WTC11 (cell line): ENCODE measurements at regions not wholly inside any gene's neighbourhood (a gene's known extent, or its start where the extent isn't known, plus 50 kb on each side); places are given as distances from the start of the nearest gene placed in this dataset.

Source experiments
- ATAC-seq: fragments of 200-7000 bp; cut with Tn5 transposase; 2 replicates; pipeline ENCODE4 v1.10.0; 2021; ENCODE audit warnings: mild to moderate bottlenecking, moderate library complexity
- CTCF ChIA-PET: fragments of 300-600 bp; sonication (Branson Sonifier 250); formaldehyde crosslinking; loops from one replicate; lab custom pipeline; 2021; ENCODE audit warnings: antibody characterized with exemption; lab: Charles Lee
- POLR2A ChIA-PET: fragments of 350-600 bp; sonication (Branson Sonifier 250); formaldehyde crosslinking; loops from one replicate; lab custom pipeline; 2021; ENCODE audit warnings: antibody characterized with exemption; lab: Charles Lee
- DNase-seq: peaks from one replicate; pipeline ENCODE4 v3.0.0; 2021; ENCODE audit warnings: low spot score
- H3K27ac Mint-ChIP-seq: 2 replicates; pipeline ENCODE4 v1.8.0; 2021; ENCODE audit warnings: mixed read lengths
- H3K27me3 Mint-ChIP-seq: 2 replicates; pipeline ENCODE4 v1.8.0; 2021; ENCODE audit warnings: low read depth, mild to moderate bottlenecking, moderate library complexity, mixed read lengths
- H3K36me3 Mint-ChIP-seq: 2 replicates; pipeline ENCODE4 v1.8.0; 2021; ENCODE audit warnings: mixed read lengths
- H3K4me1 Mint-ChIP-seq: 2 replicates; pipeline ENCODE4 v1.8.0; 2022; ENCODE audit warnings: mixed read lengths
- H3K4me3 Mint-ChIP-seq: 2 replicates; pipeline ENCODE4 v1.8.0; 2021; ENCODE audit warnings: mild to moderate bottlenecking, moderate library complexity, mixed read lengths
- H3K9me3 Mint-ChIP-seq: 2 replicates; pipeline ENCODE4 v1.8.0; 2021; ENCODE audit warnings: mixed read lengths
- CREM ChIP-seq: sonication (generic); formaldehyde crosslinking; IDR thresholded peaks from 2 replicates; pipeline ENCODE4 v1.8.1; 2022; ENCODE audit warnings: mild to moderate bottlenecking, missing genetic modification reagents, moderate library complexity
- ESRRA ChIP-seq: sonication (generic); formaldehyde crosslinking; IDR thresholded peaks from 2 replicates; pipeline ENCODE4 v1.8.1; 2022; ENCODE audit warnings: mild to moderate bottlenecking, missing genetic modification reagents, borderline replicate concordance
- GRHL2 ChIP-seq: fragments of 250-450 bp; sonication (Bioruptor Pico); IDR thresholded peaks from 2 replicates; pipeline ENCODE4 v1.8.0; 2022; ENCODE audit warnings: mild to moderate bottlenecking, moderate library complexity; ENCODE audit not compliant: insufficient replicate concordance, severe bottlenecking
- IRF2 ChIP-seq: sonication (generic); formaldehyde crosslinking; IDR thresholded peaks from 2 replicates; pipeline ENCODE4 v1.8.0; 2022; ENCODE audit warnings: low read depth, missing genetic modification reagents, borderline replicate concordance
- NFE2L1 ChIP-seq: sonication (generic); formaldehyde crosslinking; IDR thresholded peaks from 2 replicates; pipeline ENCODE4 v1.8.1; 2023; ENCODE audit warnings: missing genetic modification reagents
- TF ChIP-seq, protein P1 (sequence below): sonication (generic); formaldehyde crosslinking; IDR thresholded peaks from 2 replicates; pipeline ENCODE4 v1.8.1; 2023; ENCODE audit warnings: mild to moderate bottlenecking, missing genetic modification reagents, borderline replicate concordance
- TF ChIP-seq, protein P2 (sequence below): fragments of 250-450 bp; sonication (Bioruptor Pico); IDR thresholded peaks from 2 replicates; pipeline ENCODE4 v1.9.0; 2021; ENCODE audit warnings: mild to moderate bottlenecking, borderline replicate concordance
- TF ChIP-seq, protein P3 (sequence below): sonication (generic); formaldehyde crosslinking; IDR thresholded peaks from 2 replicates; pipeline ENCODE4 v1.8.1; 2023; ENCODE audit warnings: mild to moderate bottlenecking, missing genetic modification reagents
- TF ChIP-seq, protein P4 (sequence below): sonication (generic); formaldehyde crosslinking; IDR thresholded peaks from 2 replicates; pipeline ENCODE4 v1.8.1; 2022; ENCODE audit warnings: mild to moderate bottlenecking, missing genetic modification reagents, moderate library complexity, borderline replicate concordance
- TF ChIP-seq, protein P5 (sequence below): sonication (generic); formaldehyde crosslinking; IDR thresholded peaks from 2 replicates; pipeline ENCODE4 v1.8.0; 2022; ENCODE audit warnings: mild to moderate bottlenecking, missing genetic modification reagents
- TF ChIP-seq, protein P6 (sequence below): sonication (generic); formaldehyde crosslinking; IDR thresholded peaks from 2 replicates; pipeline ENCODE4 v1.8.1; 2022; ENCODE audit warnings: missing genetic modification reagents, borderline replicate concordance
- TF ChIP-seq, protein P7 (sequence below): sonication (generic); formaldehyde crosslinking; IDR thresholded peaks from 2 replicates; pipeline ENCODE4 v1.8.0; 2022; ENCODE audit warnings: missing genetic modification reagents
- TF ChIP-seq, protein P8 (sequence below): fragments of 250-450 bp; sonication (Bioruptor Pico); IDR thresholded peaks from 2 replicates; pipeline ENCODE4 v1.8.0; 2021; ENCODE audit warnings: mild to moderate bottlenecking

DNA sequence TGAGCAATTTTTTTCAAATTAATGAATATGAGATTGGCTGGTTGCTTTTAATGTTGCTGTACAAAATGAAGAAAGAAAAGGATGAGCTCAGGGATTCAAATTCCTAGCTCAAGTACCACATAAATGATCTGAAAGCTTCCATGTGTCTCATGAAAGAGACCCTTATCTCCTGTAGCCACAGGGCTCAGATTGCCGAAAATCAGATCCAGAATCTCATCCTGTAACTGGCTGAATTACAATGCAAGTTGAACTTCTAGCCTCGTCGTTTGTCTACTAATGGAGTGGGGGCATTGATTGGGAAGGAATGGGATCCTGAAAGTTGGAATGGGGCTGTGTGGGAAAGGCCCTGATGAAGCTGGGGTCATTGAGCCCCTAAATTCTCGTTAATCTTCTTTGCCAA, 143.4 kb upstream of the ATP6AP2 start:
- TF ChIP-seq, protein P1, sequence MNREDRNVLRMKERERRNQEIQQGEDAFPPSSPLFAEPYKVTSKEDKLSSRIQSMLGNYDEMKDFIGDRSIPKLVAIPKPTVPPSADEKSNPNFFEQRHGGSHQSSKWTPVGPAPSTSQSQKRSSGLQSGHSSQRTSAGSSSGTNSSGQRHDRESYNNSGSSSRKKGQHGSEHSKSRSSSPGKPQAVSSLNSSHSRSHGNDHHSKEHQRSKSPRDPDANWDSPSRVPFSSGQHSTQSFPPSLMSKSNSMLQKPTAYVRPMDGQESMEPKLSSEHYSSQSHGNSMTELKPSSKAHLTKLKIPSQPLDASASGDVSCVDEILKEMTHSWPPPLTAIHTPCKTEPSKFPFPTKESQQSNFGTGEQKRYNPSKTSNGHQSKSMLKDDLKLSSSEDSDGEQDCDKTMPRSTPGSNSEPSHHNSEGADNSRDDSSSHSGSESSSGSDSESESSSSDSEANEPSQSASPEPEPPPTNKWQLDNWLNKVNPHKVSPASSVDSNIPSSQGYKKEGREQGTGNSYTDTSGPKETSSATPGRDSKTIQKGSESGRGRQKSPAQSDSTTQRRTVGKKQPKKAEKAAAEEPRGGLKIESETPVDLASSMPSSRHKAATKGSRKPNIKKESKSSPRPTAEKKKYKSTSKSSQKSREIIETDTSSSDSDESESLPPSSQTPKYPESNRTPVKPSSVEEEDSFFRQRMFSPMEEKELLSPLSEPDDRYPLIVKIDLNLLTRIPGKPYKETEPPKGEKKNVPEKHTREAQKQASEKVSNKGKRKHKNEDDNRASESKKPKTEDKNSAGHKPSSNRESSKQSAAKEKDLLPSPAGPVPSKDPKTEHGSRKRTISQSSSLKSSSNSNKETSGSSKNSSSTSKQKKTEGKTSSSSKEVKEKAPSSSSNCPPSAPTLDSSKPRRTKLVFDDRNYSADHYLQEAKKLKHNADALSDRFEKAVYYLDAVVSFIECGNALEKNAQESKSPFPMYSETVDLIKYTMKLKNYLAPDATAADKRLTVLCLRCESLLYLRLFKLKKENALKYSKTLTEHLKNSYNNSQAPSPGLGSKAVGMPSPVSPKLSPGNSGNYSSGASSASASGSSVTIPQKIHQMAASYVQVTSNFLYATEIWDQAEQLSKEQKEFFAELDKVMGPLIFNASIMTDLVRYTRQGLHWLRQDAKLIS (CRISPR knock-in tag): no peak
- TF ChIP-seq CREM (CRISPR knock-in tag) (no peak), GRHL2 (CRISPR knock-in tag) (no peak), NFE2L1 (CRISPR knock-in tag) (no peak)
- TF ChIP-seq, protein P2, sequence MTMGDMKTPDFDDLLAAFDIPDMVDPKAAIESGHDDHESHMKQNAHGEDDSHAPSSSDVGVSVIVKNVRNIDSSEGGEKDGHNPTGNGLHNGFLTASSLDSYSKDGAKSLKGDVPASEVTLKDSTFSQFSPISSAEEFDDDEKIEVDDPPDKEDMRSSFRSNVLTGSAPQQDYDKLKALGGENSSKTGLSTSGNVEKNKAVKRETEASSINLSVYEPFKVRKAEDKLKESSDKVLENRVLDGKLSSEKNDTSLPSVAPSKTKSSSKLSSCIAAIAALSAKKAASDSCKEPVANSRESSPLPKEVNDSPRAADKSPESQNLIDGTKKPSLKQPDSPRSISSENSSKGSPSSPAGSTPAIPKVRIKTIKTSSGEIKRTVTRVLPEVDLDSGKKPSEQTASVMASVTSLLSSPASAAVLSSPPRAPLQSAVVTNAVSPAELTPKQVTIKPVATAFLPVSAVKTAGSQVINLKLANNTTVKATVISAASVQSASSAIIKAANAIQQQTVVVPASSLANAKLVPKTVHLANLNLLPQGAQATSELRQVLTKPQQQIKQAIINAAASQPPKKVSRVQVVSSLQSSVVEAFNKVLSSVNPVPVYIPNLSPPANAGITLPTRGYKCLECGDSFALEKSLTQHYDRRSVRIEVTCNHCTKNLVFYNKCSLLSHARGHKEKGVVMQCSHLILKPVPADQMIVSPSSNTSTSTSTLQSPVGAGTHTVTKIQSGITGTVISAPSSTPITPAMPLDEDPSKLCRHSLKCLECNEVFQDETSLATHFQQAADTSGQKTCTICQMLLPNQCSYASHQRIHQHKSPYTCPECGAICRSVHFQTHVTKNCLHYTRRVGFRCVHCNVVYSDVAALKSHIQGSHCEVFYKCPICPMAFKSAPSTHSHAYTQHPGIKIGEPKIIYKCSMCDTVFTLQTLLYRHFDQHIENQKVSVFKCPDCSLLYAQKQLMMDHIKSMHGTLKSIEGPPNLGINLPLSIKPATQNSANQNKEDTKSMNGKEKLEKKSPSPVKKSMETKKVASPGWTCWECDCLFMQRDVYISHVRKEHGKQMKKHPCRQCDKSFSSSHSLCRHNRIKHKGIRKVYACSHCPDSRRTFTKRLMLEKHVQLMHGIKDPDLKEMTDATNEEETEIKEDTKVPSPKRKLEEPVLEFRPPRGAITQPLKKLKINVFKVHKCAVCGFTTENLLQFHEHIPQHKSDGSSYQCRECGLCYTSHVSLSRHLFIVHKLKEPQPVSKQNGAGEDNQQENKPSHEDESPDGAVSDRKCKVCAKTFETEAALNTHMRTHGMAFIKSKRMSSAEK (CRISPR knock-in tag): no peak
- TF ChIP-seq, protein P3, sequence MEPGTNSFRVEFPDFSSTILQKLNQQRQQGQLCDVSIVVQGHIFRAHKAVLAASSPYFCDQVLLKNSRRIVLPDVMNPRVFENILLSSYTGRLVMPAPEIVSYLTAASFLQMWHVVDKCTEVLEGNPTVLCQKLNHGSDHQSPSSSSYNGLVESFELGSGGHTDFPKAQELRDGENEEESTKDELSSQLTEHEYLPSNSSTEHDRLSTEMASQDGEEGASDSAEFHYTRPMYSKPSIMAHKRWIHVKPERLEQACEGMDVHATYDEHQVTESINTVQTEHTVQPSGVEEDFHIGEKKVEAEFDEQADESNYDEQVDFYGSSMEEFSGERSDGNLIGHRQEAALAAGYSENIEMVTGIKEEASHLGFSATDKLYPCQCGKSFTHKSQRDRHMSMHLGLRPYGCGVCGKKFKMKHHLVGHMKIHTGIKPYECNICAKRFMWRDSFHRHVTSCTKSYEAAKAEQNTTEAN (CRISPR knock-in tag): no peak
- TF ChIP-seq, protein P4, sequence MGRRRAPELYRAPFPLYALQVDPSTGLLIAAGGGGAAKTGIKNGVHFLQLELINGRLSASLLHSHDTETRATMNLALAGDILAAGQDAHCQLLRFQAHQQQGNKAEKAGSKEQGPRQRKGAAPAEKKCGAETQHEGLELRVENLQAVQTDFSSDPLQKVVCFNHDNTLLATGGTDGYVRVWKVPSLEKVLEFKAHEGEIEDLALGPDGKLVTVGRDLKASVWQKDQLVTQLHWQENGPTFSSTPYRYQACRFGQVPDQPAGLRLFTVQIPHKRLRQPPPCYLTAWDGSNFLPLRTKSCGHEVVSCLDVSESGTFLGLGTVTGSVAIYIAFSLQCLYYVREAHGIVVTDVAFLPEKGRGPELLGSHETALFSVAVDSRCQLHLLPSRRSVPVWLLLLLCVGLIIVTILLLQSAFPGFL: no peak
- TF ChIP-seq, protein P5, sequence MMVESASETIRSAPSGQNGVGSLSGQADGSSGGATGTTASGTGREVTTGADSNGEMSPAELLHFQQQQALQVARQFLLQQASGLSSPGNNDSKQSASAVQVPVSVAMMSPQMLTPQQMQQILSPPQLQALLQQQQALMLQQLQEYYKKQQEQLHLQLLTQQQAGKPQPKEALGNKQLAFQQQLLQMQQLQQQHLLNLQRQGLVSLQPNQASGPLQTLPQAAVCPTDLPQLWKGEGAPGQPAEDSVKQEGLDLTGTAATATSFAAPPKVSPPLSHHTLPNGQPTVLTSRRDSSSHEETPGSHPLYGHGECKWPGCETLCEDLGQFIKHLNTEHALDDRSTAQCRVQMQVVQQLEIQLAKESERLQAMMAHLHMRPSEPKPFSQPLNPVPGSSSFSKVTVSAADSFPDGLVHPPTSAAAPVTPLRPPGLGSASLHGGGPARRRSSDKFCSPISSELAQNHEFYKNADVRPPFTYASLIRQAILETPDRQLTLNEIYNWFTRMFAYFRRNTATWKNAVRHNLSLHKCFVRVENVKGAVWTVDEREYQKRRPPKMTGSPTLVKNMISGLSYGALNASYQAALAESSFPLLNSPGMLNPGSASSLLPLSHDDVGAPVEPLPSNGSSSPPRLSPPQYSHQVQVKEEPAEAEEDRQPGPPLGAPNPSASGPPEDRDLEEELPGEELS: no peak
- TF ChIP-seq, protein P6, sequence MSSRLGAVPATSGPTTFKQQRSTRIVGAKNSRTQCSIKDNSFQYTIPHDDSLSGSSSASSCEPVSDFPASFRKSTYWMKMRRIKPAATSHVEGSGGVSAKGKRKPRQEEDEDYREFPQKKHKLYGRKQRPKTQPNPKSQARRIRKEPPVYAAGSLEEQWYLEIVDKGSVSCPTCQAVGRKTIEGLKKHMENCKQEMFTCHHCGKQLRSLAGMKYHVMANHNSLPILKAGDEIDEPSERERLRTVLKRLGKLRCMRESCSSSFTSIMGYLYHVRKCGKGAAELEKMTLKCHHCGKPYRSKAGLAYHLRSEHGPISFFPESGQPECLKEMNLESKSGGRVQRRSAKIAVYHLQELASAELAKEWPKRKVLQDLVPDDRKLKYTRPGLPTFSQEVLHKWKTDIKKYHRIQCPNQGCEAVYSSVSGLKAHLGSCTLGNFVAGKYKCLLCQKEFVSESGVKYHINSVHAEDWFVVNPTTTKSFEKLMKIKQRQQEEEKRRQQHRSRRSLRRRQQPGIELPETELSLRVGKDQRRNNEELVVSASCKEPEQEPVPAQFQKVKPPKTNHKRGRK (CRISPR knock-in tag): no peak
- peaks cover 18% of the 10 kb centered on the region for H3K4me1 Mint-ChIP-seq
- H3K4me3 Mint-ChIP-seq: no peak overlapping the region
- H3K27me3 Mint-ChIP-seq: no peaks in the 10 kb centered on the region
- no peak for ATAC-seq
- DNase-seq: no peak
- CTCF ChIA-PET: no interaction called here
- H3K27ac Mint-ChIP-seq: no peak overlapping the region
- 0 out of 2 replicates have a peak, but pooled peaks cover 3% of the 10 kb centered on the region for H3K9me3 Mint-ChIP-seq
- H3K36me3 Mint-ChIP-seq: no peaks in the 10 kb centered on the region
- POLR2A ChIA-PET: no interaction called here

DNA sequence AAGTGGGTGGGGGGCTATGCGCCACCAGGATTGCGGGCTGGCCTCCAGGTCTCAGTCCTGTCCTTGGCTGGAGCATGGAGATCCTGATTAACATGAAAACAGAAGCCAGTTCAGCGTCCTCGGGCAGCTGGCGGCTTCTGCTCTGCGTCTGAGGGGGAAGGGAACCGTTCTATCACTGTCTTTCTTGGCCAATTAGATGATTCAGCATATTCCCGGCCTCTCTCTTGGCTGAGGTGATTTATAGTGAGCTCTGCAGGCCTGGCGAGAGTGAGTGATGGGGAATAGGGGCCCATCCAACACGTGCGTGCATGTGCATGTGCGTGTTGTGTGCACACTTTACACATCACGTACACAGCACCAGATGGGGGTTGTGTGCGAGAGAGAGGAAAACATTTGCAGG, 145.8 kb upstream of the ATP6AP2 start:
- peaks cover 16% of the 10 kb centered on the region for H3K4me1 Mint-ChIP-seq
- H3K4me3 Mint-ChIP-seq: 0 out of 2 replicates have a peak overlapping the region, but pooled peaks have one; percentile 12
- ChIA-PET POLR2A (no interaction called here), CTCF (interaction anchor here (1.8 kb wide), 1 partner anchor 23 kb away, joined by 9 read pairs; no protein-coding TSS in a partner anchor)
- peak; percentile 86 for ATAC-seq
- TF ChIP-seq ESRRA (CRISPR knock-in tag): no peak
- peak; percentile 57; the same call in 1 of the 2 replicates for TF ChIP-seq NFE2L1 (CRISPR knock-in tag)
- TF ChIP-seq, protein P7, sequence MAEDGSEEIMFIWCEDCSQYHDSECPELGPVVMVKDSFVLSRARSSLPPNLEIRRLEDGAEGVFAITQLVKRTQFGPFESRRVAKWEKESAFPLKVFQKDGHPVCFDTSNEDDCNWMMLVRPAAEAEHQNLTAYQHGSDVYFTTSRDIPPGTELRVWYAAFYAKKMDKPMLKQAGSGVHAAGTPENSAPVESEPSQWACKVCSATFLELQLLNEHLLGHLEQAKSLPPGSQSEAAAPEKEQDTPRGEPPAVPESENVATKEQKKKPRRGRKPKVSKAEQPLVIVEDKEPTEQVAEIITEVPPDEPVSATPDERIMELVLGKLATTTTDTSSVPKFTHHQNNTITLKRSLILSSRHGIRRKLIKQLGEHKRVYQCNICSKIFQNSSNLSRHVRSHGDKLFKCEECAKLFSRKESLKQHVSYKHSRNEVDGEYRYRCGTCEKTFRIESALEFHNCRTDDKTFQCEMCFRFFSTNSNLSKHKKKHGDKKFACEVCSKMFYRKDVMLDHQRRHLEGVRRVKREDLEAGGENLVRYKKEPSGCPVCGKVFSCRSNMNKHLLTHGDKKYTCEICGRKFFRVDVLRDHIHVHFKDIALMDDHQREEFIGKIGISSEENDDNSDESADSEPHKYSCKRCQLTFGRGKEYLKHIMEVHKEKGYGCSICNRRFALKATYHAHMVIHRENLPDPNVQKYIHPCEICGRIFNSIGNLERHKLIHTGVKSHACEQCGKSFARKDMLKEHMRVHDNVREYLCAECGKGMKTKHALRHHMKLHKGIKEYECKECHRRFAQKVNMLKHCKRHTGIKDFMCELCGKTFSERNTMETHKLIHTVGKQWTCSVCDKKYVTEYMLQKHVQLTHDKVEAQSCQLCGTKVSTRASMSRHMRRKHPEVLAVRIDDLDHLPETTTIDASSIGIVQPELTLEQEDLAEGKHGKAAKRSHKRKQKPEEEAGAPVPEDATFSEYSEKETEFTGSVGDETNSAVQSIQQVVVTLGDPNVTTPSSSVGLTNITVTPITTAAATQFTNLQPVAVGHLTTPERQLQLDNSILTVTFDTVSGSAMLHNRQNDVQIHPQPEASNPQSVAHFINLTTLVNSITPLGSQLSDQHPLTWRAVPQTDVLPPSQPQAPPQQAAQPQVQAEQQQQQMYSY (CRISPR knock-in tag): no peak
- TF ChIP-seq, protein P8, sequence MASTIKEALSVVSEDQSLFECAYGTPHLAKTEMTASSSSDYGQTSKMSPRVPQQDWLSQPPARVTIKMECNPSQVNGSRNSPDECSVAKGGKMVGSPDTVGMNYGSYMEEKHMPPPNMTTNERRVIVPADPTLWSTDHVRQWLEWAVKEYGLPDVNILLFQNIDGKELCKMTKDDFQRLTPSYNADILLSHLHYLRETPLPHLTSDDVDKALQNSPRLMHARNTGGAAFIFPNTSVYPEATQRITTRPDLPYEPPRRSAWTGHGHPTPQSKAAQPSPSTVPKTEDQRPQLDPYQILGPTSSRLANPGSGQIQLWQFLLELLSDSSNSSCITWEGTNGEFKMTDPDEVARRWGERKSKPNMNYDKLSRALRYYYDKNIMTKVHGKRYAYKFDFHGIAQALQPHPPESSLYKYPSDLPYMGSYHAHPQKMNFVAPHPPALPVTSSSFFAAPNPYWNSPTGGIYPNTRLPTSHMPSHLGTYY (CRISPR knock-in tag): no peak
- no peak for TF ChIP-seq IRF2
- peaks cover 13% of the 10 kb centered on the region for H3K36me3 Mint-ChIP-seq
- H3K27ac Mint-ChIP-seq: peak overlapping the region; percentile 60; the same call in 1 of the 2 replicates
- H3K9me3 Mint-ChIP-seq: peaks cover 15% of the 10 kb centered on the region
- peak; percentile 27 for DNase-seq
- no peaks in the 10 kb centered on the region for H3K27me3 Mint-ChIP-seq
